Neural cell (in vitro differentiated cells): ENCODE measurements at regions not wholly inside any gene's neighbourhood (a gene's known extent, or its start where the extent isn't known, plus 50 kb on each side); places are given as distances from the start of the nearest gene placed in this dataset.

ENCODE experiments used
- H2AFZ ChIP-seq: fragments of 200-600, 300-800 bp; sonication (generic), shearing (Covaris generic); 2 replicates; pipeline ENCODE4 v1.6.0; 2014; ENCODE audit warnings: low read depth, mild to moderate bottlenecking, antibody characterized with exemption, low read length, moderate library complexity
- H3F3A ChIP-seq: fragments of 200-600 bp; shearing (Covaris generic); 2 replicates; pipeline ENCODE4 v1.6.1; 2016; ENCODE audit warnings: mild to moderate bottlenecking, moderate library complexity, mixed read lengths, antibody characterized with exemption, low read length; ENCODE audit not compliant: insufficient read depth, poor library complexity, severe bottlenecking
- H3K27ac ChIP-seq: fragments of 200-600, 300-800 bp; sonication (generic), shearing (Covaris generic); 2 replicates; pipeline ENCODE4 v1.5.1; 2014; ENCODE audit warnings: mild to moderate bottlenecking, low read length, moderate library complexity
- H3K27me3 ChIP-seq: fragments of 300-800, 200-600 bp; sonication (generic), shearing (Covaris generic); 2 replicates; pipeline ENCODE4 v1.6.0; 2014; ENCODE audit warnings: mild to moderate bottlenecking, low read depth, low read length, moderate library complexity; ENCODE audit not compliant: insufficient read depth
- H3K36me3 ChIP-seq: fragments of 300-800, 200-600 bp; sonication (generic), shearing (Covaris generic); 2 replicates; pipeline ENCODE4 v1.5.1; 2014; ENCODE audit warnings: mild to moderate bottlenecking, antibody characterized with exemption, low read length, moderate library complexity; ENCODE audit not compliant: insufficient read depth
- H3K4me2 ChIP-seq: fragments of 300-800, 200-600 bp; sonication (generic), shearing (Covaris generic); 2 replicates; pipeline ENCODE4 v1.6.0; 2014; ENCODE audit warnings: mild to moderate bottlenecking, low read length
- H3K4me3 ChIP-seq: fragments of 300-800, 200-600 bp; sonication (generic), shearing (Covaris generic); 2 replicates; pipeline ENCODE4 v1.5.1; 2014; ENCODE audit warnings: mild to moderate bottlenecking, low read length, moderate library complexity
- H3K79me2 ChIP-seq: fragments of 200-600 bp; shearing (Covaris generic); replicated peaks from 2 replicates; pipeline ENCODE4 v1.6.0; 2014; ENCODE audit warnings: mild to moderate bottlenecking, low read length, moderate library complexity; ENCODE audit not compliant: insufficient read depth
- H3K9ac ChIP-seq: fragments of 300-800, 200-600 bp; sonication (generic), shearing (Covaris generic); 2 replicates; pipeline ENCODE4 v1.6.1; 2016; ENCODE audit warnings: mild to moderate bottlenecking, low read length, mixed read lengths
- H3K9me2 ChIP-seq: fragments of 200-600 bp; shearing (Covaris generic); 2 replicates; pipeline ENCODE4 v1.6.1; 2016; ENCODE audit warnings: mild to moderate bottlenecking, low read length, mixed read lengths; ENCODE audit not compliant: insufficient read depth
- H3K9me3 ChIP-seq: fragments of 200-600, 300-800 bp; sonication (generic), shearing (Covaris generic); 2 replicates; pipeline ENCODE4 v1.6.1; 2016; ENCODE audit warnings: mild to moderate bottlenecking, mixed run types, low read length, moderate library complexity, mixed read lengths
- H4K20me1 ChIP-seq: fragments of 200-600 bp; shearing (Covaris generic); 2 replicates; pipeline ENCODE4 v1.6.1; 2016; ENCODE audit warnings: mild to moderate bottlenecking, mixed run types; ENCODE audit not compliant: insufficient read depth
- EP300 ChIP-seq: fragments of 450-650 bp; conservative IDR thresholded peaks from 2 replicates; pipeline ENCODE4 v1.6.1; 2014; ENCODE audit warnings: antibody characterized with exemption, mild to moderate bottlenecking, moderate library complexity; ENCODE audit not compliant: poor library complexity, severe bottlenecking
- EZH2 ChIP-seq: fragments of 200-600, 300-800 bp; shearing (Covaris generic), sonication (generic); IDR thresholded peaks from 2 replicates; pipeline ENCODE4 v1.6.1; 2014; ENCODE audit warnings: antibody characterized with exemption, low read length, borderline replicate concordance, mild to moderate bottlenecking; ENCODE audit not compliant: insufficient read depth, poor library complexity, severe bottlenecking
- MXI1 ChIP-seq: fragments of 450-650 bp; conservative IDR thresholded peaks from 2 replicates; pipeline ENCODE4 v1.6.1; 2014; ENCODE audit warnings: antibody characterized with exemption, mild to moderate bottlenecking; ENCODE audit not compliant: poor library complexity, severe bottlenecking
- POLR2AphosphoS5 ChIP-seq: IDR thresholded peaks from 2 replicates; pipeline ENCODE4 v1.6.1; 2012
- RAD21 ChIP-seq: fragments of 450-650 bp; conservative IDR thresholded peaks from 2 replicates; pipeline ENCODE4 v1.6.1; 2014; ENCODE audit warnings: antibody characterized with exemption, mild to moderate bottlenecking, moderate library complexity
- SMC3 ChIP-seq: fragments of 450-650 bp; conservative IDR thresholded peaks from 2 replicates; pipeline ENCODE4 v1.6.1; 2014; ENCODE audit warnings: antibody characterized with exemption, mild to moderate bottlenecking, moderate library complexity; ENCODE audit not compliant: poor library complexity
- TAF1 ChIP-seq: IDR thresholded peaks from 2 replicates; pipeline ENCODE4 v1.6.1; 2012; ENCODE audit warnings: low read depth
- TF ChIP-seq, protein P1 (sequence below): IDR thresholded peaks from 2 replicates; pipeline ENCODE4 v1.6.1; 2012; ENCODE audit warnings: borderline replicate concordance
- TF ChIP-seq, protein P2 (sequence below): fragments of 450-650 bp; IDR thresholded peaks from 2 replicates; pipeline ENCODE4 v1.5.1; 2014; ENCODE audit warnings: antibody characterized with exemption, mild to moderate bottlenecking, moderate library complexity; ENCODE audit not compliant: poor library complexity, severe bottlenecking

DNA sequence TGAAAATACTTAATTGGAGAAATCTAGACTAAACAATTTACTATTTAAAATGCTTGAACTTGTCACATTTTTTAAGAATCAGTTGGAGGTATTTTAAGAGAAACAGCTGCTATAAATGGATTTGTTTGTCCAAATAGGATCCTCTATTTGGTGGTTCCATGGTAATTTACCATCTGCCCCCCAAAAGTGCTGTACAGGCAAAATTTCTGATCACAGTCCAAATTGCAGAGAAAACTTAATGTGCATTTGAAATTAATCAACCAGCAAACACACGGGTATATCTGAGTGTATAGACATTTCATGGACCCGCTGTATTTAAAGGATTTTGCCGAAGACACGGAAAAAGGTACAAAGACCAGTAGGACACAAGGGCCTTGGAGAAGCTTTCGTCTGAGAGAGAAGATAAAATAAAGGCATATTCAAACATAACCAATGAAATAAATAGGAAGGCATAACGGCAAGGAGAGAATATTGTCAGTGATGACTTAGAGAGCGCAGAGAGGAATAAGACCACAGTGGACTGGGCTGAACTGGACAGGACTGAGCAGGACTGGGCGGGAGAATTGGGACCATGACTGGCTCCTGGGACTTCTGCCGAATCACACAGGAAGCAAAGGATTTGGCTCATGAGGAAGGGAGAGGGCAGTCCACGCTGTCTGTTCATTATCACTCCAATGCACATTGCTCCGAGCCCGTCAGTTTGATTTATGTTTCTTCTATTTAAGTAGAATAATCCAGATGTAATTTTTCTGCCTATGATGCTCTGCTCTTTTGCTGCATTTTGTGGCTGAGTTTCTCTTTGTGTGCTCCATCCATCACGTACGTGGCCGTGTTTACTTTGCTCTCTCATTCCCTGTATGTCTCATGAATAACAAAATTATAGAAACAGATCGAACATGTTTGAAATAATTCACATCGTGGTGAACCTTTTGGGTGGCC is 112.8 kb downstream of the PRLHR start:
- TF ChIP-seq, protein P1, sequence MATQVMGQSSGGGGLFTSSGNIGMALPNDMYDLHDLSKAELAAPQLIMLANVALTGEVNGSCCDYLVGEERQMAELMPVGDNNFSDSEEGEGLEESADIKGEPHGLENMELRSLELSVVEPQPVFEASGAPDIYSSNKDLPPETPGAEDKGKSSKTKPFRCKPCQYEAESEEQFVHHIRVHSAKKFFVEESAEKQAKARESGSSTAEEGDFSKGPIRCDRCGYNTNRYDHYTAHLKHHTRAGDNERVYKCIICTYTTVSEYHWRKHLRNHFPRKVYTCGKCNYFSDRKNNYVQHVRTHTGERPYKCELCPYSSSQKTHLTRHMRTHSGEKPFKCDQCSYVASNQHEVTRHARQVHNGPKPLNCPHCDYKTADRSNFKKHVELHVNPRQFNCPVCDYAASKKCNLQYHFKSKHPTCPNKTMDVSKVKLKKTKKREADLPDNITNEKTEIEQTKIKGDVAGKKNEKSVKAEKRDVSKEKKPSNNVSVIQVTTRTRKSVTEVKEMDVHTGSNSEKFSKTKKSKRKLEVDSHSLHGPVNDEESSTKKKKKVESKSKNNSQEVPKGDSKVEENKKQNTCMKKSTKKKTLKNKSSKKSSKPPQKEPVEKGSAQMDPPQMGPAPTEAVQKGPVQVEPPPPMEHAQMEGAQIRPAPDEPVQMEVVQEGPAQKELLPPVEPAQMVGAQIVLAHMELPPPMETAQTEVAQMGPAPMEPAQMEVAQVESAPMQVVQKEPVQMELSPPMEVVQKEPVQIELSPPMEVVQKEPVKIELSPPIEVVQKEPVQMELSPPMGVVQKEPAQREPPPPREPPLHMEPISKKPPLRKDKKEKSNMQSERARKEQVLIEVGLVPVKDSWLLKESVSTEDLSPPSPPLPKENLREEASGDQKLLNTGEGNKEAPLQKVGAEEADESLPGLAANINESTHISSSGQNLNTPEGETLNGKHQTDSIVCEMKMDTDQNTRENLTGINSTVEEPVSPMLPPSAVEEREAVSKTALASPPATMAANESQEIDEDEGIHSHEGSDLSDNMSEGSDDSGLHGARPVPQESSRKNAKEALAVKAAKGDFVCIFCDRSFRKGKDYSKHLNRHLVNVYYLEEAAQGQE: no peak
- TF ChIP-seq TAF1 (no peak), POLR2AphosphoS5 (no peak), MXI1 (no peak), EZH2 (no peak)
- Histone ChIP-seq H3K9me2 (no peaks in the 10 kb centered on the region), H3K27ac (no peak overlapping the region), H4K20me1 (no peaks in the 10 kb centered on the region), H3K36me3 (no peaks in the 10 kb centered on the region), H3F3A (no peaks in the 10 kb centered on the region), H3K9me3 (no peaks in the 10 kb centered on the region), H3K4me3 (no peak overlapping the region), H3K4me2 (no peak overlapping the region), H3K79me2 (no peaks in the 10 kb centered on the region), H2AFZ (no peak overlapping the region), H3K9ac (no peak overlapping the region), H3K27me3 (no peaks in the 10 kb centered on the region)

DNA sequence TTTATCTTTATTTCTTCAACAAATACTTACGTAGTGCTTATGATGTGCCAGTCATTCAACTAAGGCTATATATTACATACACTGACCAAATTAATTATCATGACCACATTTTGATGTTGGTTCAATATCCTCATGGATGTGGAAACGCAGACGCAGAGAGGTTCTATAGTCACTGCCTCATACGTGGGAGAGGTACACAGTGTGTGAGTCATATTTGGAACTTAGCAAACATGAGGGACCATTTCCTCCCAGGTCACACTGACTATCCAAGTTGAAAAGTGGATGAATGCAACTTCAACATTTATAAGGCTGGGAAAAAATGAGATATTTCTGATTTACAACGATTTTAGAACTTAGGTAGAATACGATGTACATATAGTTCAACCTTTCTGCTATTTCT is 113.6 kb downstream of the PRLHR start:
- Histone ChIP-seq H4K20me1 (no peaks in the 10 kb centered on the region), H3K27ac (no peak overlapping the region), H3K36me3 (no peaks in the 10 kb centered on the region), H3K4me3 (no peak overlapping the region), H3K27me3 (no peaks in the 10 kb centered on the region), H3K9me3 (no peaks in the 10 kb centered on the region), H3F3A (no peaks in the 10 kb centered on the region), H3K79me2 (no peaks in the 10 kb centered on the region), H2AFZ (no peak overlapping the region), H3K4me2 (no peak overlapping the region), H3K9ac (no peak overlapping the region), H3K9me2 (no peaks in the 10 kb centered on the region)
- TF ChIP-seq RAD21 (no peak), TAF1 (no peak), SMC3 (no peak), POLR2AphosphoS5 (no peak), MXI1 (no peak), EZH2 (no peak), EP300 (no peak)
- TF ChIP-seq, protein P2, sequence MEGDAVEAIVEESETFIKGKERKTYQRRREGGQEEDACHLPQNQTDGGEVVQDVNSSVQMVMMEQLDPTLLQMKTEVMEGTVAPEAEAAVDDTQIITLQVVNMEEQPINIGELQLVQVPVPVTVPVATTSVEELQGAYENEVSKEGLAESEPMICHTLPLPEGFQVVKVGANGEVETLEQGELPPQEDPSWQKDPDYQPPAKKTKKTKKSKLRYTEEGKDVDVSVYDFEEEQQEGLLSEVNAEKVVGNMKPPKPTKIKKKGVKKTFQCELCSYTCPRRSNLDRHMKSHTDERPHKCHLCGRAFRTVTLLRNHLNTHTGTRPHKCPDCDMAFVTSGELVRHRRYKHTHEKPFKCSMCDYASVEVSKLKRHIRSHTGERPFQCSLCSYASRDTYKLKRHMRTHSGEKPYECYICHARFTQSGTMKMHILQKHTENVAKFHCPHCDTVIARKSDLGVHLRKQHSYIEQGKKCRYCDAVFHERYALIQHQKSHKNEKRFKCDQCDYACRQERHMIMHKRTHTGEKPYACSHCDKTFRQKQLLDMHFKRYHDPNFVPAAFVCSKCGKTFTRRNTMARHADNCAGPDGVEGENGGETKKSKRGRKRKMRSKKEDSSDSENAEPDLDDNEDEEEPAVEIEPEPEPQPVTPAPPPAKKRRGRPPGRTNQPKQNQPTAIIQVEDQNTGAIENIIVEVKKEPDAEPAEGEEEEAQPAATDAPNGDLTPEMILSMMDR: no peak
- TF ChIP-seq, protein P1: no peak
